HEK293T (cell line): ENCODE measurements at regions not wholly inside any gene's neighbourhood (a gene's known extent, or its start where the extent isn't known, plus 50 kb on each side); places are given as distances from the start of the nearest gene placed in this dataset.
"Not testable (repeated sequence)": the region's sequence is repeated elsewhere in the genome, so short reads cannot be mapped to it uniquely, and the experiment has no call there.

Experiments used
- CTCF ChIA-PET: fragments of 350-600 bp; formaldehyde crosslinking; extraction: SDS; loops from one replicate; lab custom pipeline; 2021; ENCODE audit warnings: antibody characterized with exemption, inconsistent platforms; lab: Yijun Ruan, JAX
- POLR2A ChIA-PET: fragments of 350-600 bp; formaldehyde crosslinking; extraction: SDS; loops from one replicate; lab custom pipeline; 2020; ENCODE audit warnings: antibody characterized with exemption, inconsistent platforms; lab: Yijun Ruan, JAX
- DNase-seq: peaks from one replicate; pipeline ENCODE4 v3.0.0; 2012; ENCODE audit warnings: mixed read lengths; ENCODE audit errors: extremely low spot score
- ARNT ChIP-seq: fragments of 450-650 bp; IDR thresholded peaks from 2 replicates; pipeline ENCODE4 v1.6.1; 2017; ENCODE audit warnings: mild to moderate bottlenecking
- BHLHE40 ChIP-seq: fragments of 450-650 bp; IDR thresholded peaks from 2 replicates; pipeline ENCODE4 v1.6.1; 2016; ENCODE audit warnings: mild to moderate bottlenecking, moderate library complexity, borderline replicate concordance
- CTBP1 ChIP-seq: fragments of 450-650 bp; IDR thresholded peaks from 2 replicates; pipeline ENCODE4 v1.6.1; 2016; ENCODE audit warnings: borderline replicate concordance
- ELF4 ChIP-seq: fragments of 450-650 bp; IDR thresholded peaks from 2 replicates; pipeline ENCODE4 v1.6.1; 2017; ENCODE audit warnings: antibody characterized with exemption
- FOXA1 ChIP-seq: fragments of 450-650 bp; IDR thresholded peaks from 2 replicates; pipeline ENCODE4 v1.6.1; 2016; ENCODE audit warnings: mild to moderate bottlenecking
- FOXK2 ChIP-seq: fragments of 450-650 bp; IDR thresholded peaks from 2 replicates; pipeline ENCODE4 v1.6.1; 2016; ENCODE audit warnings: mild to moderate bottlenecking
- FOXM1 ChIP-seq: fragments of 450-650 bp; IDR thresholded peaks from 2 replicates; pipeline ENCODE4 v1.6.1; 2017; ENCODE audit warnings: mild to moderate bottlenecking, borderline replicate concordance
- HDGF ChIP-seq: fragments of 450-650 bp; IDR thresholded peaks from 2 replicates; pipeline ENCODE4 v1.6.1; 2017; ENCODE audit warnings: antibody characterized with exemption, borderline replicate concordance
- L3MBTL2 ChIP-seq: fragments of 450-650 bp; conservative IDR thresholded peaks from 2 replicates; pipeline ENCODE4 v1.6.1; 2016; ENCODE audit warnings: mild to moderate bottlenecking
- LEF1 ChIP-seq: fragments of 450-650 bp; IDR thresholded peaks from 2 replicates; pipeline ENCODE4 v1.6.1; 2017; ENCODE audit warnings: mild to moderate bottlenecking, borderline replicate concordance
- NFRKB ChIP-seq: fragments of 450-650 bp; IDR thresholded peaks from 2 replicates; pipeline ENCODE4 v1.6.1; 2016; ENCODE audit warnings: mild to moderate bottlenecking, moderate library complexity
- SP1 ChIP-seq: fragments of 450-650 bp; IDR thresholded peaks from 2 replicates; pipeline ENCODE4 v1.6.1; 2017
- SUZ12 ChIP-seq: fragments of 450-650 bp; IDR thresholded peaks from 2 replicates; pipeline ENCODE4 v1.6.1; 2016; ENCODE audit warnings: mild to moderate bottlenecking
- TARDBP ChIP-seq: fragments of 450-650 bp; IDR thresholded peaks from 2 replicates; pipeline ENCODE4 v1.6.1; 2016
- ZNF384 ChIP-seq: fragments of 450-650 bp; IDR thresholded peaks from 2 replicates; pipeline ENCODE4 v1.6.1; 2016
- TF ChIP-seq, protein P1 (sequence below): fragments of 450-650 bp; IDR thresholded peaks from 2 replicates; pipeline ENCODE4 v1.6.1; 2016

DNA sequence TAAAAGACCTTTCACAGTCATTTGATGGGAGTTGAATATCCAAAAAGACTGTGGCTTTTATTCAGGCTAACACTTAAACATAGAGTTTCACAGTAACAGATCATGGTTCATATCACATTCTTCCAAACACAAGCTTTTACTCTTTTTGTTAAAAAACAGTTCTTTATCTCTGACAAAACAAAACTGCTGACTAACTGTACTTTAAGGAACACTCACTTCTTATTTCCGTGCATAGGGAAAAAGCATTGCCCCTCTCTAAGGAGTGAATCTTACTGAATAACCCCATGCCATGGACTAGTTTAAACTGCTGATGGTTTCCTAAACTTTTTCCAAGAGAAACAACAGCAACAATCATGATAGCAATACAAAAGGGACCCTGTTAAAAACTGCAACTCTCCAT, 297.0 kb upstream of the INTU start:
- ChIA-PET CTCF (no interaction called here), POLR2A (no interaction called here)
- TF ChIP-seq TARDBP: no peak
- no peak for TF ChIP-seq NFRKB
- TF ChIP-seq SUZ12: no peak
- DNase-seq: no peak

DNA sequence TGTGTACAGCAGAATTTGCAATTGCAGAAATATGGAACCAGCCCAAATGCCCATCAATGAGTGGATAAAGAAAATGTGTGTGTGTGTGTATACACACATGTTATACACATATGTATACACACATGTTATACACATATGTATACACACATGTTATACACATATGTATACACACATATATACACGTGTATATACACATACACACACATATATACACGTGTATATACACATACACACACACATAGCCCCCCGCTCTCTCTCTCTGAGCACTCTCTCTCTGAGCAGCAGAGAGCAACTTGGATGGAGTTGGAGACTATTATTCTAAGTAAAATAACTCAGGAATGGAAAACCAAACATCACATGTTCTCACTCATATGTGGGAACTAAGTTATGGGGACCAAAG, 289.6 kb upstream of the INTU start:
- CTCF ChIA-PET, POLR2A ChIA-PET, DNase-seq: not testable (repeated sequence)

DNA sequence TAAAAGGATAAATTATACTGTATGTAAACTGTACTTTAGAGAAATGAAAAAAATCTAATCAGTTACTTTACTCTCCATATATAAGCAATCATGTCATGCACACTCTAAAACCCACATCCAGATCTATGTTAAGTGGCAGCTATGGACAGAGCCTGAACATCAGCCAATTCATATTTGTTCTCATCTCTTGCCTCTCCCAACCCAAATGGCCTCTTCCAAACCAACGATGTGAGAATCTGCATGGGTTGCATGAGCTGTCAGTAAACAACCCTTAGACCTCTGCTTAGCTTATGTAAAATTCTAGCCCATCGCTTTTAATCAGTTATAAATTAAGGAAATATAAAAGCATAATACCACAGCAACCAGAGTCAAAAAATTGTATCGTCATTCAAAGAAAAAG, 288.7 kb upstream of the INTU start:
- POLR2A ChIA-PET: no interaction called here
- no peak for DNase-seq
- no peak for TF ChIP-seq BHLHE40
- no peak for TF ChIP-seq CTBP1
- TF ChIP-seq LEF1: no peak
- CTCF ChIA-PET: no interaction called here

DNA sequence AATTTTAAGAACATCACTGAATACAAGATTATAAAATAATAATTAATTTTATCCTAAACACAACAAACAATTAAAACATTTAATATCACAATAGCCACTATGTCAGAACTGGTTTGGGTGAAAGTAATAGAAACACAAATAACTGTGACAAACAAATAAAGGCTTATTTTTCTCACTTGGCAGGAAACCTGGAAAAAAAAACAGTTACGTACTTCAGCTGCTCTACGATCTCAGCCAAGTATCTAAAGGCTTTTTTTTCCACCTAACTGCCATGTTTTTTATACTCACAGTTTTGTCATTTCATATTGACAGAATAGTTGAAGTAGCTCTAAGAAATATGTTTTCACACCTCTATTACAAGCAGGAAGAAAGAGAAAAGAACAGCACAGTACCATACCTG, 284.8 kb upstream of the INTU start:
- CTCF ChIA-PET: no interaction called here
- POLR2A ChIA-PET: no interaction called here
- no peak for TF ChIP-seq FOXA1
- TF ChIP-seq FOXK2: no peak
- TF ChIP-seq ELF4: no peak
- no peak for TF ChIP-seq TARDBP
- TF ChIP-seq, protein P1, sequence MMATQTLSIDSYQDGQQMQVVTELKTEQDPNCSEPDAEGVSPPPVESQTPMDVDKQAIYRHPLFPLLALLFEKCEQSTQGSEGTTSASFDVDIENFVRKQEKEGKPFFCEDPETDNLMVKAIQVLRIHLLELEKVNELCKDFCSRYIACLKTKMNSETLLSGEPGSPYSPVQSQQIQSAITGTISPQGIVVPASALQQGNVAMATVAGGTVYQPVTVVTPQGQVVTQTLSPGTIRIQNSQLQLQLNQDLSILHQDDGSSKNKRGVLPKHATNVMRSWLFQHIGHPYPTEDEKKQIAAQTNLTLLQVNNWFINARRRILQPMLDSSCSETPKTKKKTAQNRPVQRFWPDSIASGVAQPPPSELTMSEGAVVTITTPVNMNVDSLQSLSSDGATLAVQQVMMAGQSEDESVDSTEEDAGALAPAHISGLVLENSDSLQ: no peak
- TF ChIP-seq L3MBTL2: no peak
- no peak for TF ChIP-seq BHLHE40
- TF ChIP-seq LEF1: no peak
- TF ChIP-seq CTBP1: no peak
- no peak for TF ChIP-seq SUZ12
- TF ChIP-seq HDGF: no peak
- TF ChIP-seq SP1: no peak
- TF ChIP-seq ARNT: no peak
- TF ChIP-seq FOXM1: no peak
- no peak for TF ChIP-seq NFRKB
- no peak for DNase-seq

DNA sequence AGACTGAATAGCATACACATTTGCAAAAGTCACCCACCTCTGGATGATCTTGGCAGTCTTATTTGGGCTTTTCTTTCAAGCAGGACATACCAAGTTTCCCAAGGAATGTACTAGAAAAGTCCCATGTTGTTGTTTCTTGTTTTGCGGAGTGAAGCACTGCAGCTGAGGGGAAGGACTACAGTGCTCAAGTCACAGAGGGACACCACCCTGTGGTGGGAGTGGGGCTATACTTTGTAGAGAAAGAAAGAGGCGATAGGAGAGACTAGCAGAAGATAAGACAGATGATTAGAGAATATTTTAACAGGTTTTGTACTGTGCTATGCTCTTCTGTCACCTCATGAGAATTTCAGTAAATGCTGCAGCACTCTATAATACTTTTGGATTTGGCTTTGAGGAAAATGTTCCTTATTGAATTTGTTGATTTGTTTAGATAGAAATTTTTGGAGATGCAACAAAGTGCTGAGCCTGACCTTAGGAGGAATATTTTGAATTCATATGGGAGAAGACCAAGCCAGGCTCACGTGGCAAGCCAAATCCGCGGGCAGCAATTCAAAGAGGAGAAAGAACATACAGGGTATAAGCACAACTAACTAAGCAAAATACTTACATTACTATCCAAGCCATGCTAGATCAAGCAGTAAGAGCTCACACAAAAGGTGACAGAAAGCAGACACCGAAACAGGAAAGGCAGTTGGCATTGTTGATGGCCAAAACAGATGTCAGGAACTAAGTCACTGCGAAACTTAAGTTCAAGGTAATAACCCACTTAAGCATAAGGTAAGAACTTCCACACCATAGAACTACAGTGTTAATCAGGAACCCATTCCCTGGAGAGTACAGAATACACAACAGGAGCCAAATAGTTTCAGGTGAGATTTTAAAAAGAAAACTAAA, 280.3 kb upstream of the INTU start:
- DNase-seq: no peak
- ChIA-PET CTCF (no interaction called here), POLR2A (no interaction called here)
- no peak for TF ChIP-seq ZNF384
- no peak for TF ChIP-seq ELF4
- no peak for TF ChIP-seq HDGF

DNA sequence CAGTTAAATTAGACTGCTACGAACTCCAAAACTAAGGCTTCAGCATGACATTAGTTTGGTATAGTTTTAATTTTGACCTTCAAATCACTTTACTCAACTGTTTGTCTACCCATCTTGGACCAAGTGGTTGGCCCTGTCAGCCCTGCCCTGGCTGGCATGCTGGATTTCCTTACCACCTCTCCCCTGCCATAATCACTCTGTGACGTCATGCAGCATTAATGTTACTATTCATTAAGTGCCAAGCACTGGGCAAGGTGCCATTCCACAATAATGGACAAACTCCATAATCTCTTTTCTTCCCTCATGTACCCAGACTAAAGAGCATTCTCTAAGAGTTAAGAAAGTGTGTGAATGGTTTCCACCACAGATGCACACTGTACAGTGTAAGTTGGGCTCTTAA, 277.0 kb upstream of the INTU start:
- TF ChIP-seq SP1: no peak
- no peak for TF ChIP-seq L3MBTL2
- no peak for TF ChIP-seq TARDBP
- no peak for TF ChIP-seq LEF1
- TF ChIP-seq ARNT: no peak
- no peak for TF ChIP-seq ZNF384
- TF ChIP-seq FOXK2: no peak
- TF ChIP-seq, protein P1: no peak
- no peak for TF ChIP-seq SUZ12
- no peak for TF ChIP-seq NFRKB
- TF ChIP-seq HDGF: no peak
- TF ChIP-seq ELF4: no peak
- no peak for TF ChIP-seq FOXA1
- TF ChIP-seq BHLHE40: no peak
- TF ChIP-seq FOXM1: no peak
- TF ChIP-seq CTBP1: no peak
- no peak for DNase-seq
- POLR2A ChIA-PET: no interaction called here
- CTCF ChIA-PET: no interaction called here

DNA sequence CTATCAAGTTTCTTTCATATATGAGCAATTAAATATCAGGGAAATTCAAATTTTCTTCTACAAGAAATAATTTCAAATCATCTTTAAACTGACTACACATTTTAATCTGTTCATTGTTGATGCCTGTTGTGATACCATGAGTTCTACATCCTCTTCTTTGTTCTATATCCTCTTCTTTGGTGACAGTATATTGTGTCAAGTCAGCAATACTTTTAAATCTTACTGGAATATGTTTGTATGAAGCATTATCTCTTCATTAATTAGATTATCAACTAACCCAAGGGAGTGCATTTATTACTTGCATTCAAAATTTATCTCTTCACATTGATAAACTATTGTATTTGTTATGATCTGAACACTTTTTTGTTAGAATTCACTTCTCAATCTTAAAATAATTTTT, 275.0 kb upstream of the INTU start:
- no peak for DNase-seq
- no peak for TF ChIP-seq HDGF
- TF ChIP-seq NFRKB: no peak
- TF ChIP-seq ELF4: no peak
- no peak for TF ChIP-seq ARNT
- TF ChIP-seq L3MBTL2: no peak
- ChIA-PET CTCF (no interaction called here), POLR2A (no interaction called here)

DNA sequence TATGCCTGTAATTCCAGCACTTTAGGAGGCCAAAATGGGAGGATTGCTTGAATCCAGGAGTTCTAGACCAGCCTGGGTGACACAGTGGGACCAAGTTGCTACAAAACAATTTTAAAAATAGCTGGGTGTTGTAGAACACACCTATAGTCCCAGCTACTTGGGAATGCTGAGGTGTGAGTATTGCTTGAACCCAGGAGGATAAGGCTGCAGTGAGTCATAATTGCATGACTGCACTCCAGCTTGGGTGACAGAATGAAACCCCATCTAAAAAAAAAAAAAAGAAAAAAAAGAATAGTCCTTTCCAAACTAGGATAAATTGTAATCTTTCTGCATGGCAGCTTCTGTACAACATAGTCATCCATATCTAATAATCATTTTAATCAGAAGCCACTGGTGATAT, 270.1 kb upstream of the INTU start:
- POLR2A ChIA-PET: no interaction called here
- CTCF ChIA-PET: no interaction called here
- TF ChIP-seq BHLHE40 (no peak), FOXK2 (no peak), LEF1 (no peak), CTBP1 (no peak), ZNF384 (no peak), ELF4 (no peak), L3MBTL2 (no peak), HDGF (no peak), ARNT (no peak), TARDBP (no peak), FOXM1 (no peak), SUZ12 (no peak)
- TF ChIP-seq, protein P1: no peak
- no peak for DNase-seq
